ENCODE measurements at regions not wholly inside any gene's neighbourhood (a gene's known extent, or its start where the extent isn't known, plus 50 kb on each side); places are given as distances from the start of the nearest gene placed in this dataset.

GRCh38 chr2:58826795-58827194, 585.7 kb upstream of the FANCL start:
- TF ChIP-seq, protein P1, sequence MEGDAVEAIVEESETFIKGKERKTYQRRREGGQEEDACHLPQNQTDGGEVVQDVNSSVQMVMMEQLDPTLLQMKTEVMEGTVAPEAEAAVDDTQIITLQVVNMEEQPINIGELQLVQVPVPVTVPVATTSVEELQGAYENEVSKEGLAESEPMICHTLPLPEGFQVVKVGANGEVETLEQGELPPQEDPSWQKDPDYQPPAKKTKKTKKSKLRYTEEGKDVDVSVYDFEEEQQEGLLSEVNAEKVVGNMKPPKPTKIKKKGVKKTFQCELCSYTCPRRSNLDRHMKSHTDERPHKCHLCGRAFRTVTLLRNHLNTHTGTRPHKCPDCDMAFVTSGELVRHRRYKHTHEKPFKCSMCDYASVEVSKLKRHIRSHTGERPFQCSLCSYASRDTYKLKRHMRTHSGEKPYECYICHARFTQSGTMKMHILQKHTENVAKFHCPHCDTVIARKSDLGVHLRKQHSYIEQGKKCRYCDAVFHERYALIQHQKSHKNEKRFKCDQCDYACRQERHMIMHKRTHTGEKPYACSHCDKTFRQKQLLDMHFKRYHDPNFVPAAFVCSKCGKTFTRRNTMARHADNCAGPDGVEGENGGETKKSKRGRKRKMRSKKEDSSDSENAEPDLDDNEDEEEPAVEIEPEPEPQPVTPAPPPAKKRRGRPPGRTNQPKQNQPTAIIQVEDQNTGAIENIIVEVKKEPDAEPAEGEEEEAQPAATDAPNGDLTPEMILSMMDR (IDR thresholded peaks at IDR 0.05) = no peak
- TF ChIP-seq POLR2A (IDR thresholded peaks at IDR 0.05) = no peak
